NCI-H128 (cell line): ENCODE measurements at regions not wholly inside any gene's neighbourhood (a gene's known extent, or its start where the extent isn't known, plus 50 kb on each side); places are given as distances from the start of the nearest gene placed in this dataset.

Experiments
- DNase-seq: peaks from one replicate; lab custom pipeline; 2025; ENCODE audit not compliant: unreplicated experiment; lab: John Stamatoyannopoulos, UW

- no peak for DNase-seq
Observed at GRCh38 chr20:18995455-18995854, 181.9 kb downstream of the SCP2D1 start.

GRCh38 chr20:18999086-18999485 is 185.5 kb downstream of the SCP2D1 start:
- no peak for DNase-seq

GRCh38 chr20:19000078-19000477 is 186.5 kb downstream of the SCP2D1 start:
- DNase-seq: no peak

DNA sequence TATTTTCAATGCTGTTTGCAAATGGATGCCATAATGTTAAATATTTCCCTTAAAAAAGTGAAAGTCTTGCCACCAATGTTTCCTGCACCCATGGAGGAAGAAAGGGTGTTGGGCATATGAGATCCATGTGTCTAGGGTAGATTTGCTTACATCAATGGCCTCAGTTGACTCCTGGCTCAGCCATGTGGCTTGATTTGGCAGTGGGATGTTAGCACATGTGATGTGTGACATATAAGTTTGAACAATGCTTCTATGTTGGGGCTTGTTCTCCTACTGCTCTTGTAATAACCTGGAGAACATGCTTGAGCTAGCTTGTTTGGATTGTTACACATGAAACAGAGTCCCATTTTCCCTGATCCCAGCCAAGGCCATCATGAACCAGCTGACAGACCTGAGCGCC is 187.6 kb downstream of the SCP2D1 start:
- no peak for DNase-seq

DNA sequence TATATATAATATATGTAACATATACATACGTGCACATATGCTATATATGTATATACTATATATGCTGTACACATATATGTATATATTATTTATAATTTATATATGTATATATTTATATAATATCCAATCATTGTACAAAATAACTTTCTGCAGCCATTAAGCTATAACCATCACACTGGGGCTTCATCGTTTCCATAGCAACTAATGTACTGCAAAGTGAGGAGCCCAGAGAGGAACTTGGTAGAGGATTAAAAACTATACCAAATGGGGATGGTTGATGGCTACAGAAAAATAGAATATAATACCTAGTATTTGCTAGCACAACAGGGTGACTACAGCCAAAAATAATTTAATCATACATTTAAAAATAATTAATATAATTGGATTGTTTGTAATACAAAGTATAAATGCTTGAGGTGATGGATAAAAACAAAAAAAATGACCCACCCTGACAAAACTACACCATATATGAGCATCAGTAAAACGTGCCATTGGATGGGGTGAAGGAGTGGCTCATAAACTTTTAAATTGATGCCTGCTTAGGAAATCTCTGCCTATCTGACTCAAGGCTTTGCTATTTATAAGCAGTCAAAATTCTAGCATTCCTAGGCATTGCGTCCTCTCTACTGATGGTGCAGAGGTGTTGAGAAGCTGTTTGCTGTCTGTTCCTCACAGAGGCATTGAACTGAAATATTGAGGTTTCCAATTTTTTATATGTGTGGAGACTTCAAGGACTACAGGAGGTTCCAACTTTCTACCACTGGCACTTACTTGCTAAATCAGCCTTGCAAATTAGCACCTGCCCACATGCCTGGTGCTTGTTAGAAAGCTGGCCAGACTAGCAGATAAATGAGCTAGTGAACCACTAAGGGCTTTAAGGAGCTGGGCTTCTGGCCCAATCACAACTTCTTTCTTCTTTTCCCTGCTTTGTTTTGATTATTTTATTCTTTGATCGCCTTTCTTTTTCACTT is 190.1 kb downstream of the SCP2D1 start:
- no peak for DNase-seq

DNA sequence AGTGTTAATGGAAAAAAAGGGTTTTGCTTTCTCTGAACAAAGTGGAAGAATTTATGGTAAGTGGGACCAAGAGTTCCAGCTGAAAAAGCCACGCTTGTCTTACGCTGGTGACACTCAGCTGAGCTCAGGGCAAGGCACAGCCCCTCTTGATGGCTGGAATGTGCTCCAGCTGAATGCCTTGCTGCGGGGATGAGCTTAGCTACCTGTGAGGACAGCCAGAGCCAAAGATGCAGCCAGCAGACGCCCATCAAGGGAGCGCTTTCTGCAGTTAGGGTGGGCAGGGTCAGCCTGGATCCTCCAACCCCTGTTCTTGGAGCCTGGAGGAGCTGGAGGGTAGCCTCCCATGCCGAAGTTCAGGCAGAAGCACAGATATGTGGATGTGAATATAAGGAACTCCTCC is 191.4 kb downstream of the SCP2D1 start:
- DNase-seq: no peak

DNA sequence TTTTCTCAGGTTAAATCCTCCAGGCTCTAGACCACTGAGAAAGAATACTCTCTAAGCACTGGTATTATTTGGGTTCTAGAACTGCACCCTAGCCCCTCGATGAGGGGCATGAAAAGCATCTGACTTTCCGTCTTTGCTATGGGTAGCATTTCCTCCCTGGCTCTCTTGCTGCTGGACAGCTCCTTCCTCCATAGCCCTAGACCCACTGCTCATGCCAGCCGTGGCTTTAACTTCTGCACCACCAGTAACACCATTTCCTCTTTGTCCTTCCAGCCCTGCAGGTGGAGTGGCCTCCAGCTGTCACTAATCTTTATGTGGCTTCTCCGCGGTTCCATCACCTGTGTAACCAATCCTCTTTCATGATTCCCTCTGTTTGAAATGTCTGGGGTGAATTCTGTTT is 194.9 kb downstream of the SCP2D1 start:
- DNase-seq: no peak

- no peak for DNase-seq
Observed at GRCh38 chr20:19009081-19009688, 195.6 kb downstream of the SCP2D1 start.

DNA sequence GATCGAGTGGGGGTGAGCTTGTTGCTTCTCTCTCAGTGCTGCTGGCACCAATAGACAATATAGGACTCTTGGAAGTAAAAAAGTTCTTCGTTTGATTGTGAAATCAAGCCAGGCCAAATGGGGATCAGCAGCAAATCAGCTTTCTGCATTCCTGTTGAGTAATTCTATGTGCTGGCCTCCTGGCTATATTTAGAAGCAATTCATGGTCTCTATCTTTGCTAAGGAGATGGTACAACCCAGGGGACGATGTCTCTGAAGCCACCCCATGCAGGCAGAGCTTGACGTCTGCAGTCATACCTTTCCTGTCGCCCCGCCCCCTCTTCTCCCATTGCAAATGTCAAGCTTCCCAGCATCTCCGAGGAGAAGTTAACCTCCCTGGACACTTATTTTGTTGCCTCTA is 199.1 kb downstream of the SCP2D1 start:
- no peak for DNase-seq

DNA sequence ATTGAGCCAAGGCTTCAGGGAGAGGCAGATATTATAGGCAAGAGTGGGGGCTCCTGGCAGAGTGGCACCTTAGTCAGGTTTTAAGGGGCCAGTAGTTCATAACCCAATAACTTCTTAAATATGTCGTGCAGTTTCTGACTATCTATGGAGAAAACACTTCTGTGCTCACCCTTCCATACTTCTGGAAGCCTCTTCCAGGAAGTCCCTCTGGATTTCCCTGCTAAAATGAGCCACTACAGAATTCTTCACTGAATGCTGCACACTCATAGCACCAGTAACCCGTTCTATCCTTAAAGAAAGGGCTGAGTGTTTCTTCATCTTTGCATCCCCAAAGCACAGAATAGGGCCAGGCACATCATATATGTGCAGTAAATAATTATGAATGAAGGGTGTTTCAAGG is 198.5 kb upstream of the SLC24A3 start:
- DNase-seq: no peak

- no peak for DNase-seq
Observed at GRCh38 chr20:19015351-19016139, 196.9 kb upstream of the SLC24A3 start.

- no peak for DNase-seq
Observed at GRCh38 chr20:19016140-19016497, 196.3 kb upstream of the SLC24A3 start.

DNA sequence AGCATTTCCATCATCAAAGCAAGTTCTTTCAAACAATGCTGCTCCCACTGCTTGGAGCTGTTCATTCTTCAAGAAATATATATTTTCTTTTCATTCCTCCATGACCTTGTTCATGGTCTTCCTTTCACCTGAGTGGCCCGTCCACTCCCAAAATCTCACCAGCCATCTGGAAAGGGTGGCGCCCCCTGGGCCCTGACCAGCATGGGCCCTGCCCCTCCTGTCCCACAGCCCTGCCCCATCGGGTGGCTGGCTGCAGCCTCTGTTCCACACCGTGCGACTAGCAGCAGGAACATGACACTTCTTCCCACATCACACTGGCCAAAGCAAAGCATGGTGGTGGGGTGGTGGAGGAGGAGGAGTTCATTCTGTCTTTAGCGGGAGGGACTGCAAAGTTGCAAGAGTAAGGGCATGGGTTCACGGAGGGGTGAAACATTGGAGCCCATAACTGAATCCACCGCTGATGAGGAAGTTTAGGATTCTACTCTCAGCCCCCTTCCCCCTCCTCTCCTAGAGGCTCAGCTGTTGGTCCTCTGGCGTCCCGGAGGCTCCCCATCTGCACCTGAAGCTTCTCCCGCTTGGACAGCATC is 195.2 kb upstream of the SLC24A3 start:
- no peak for DNase-seq

- no peak for DNase-seq
Observed at GRCh38 chr20:19018881-19019280, 193.6 kb upstream of the SLC24A3 start.

GRCh38 chr20:19019734-19020364 is 192.6 kb upstream of the SLC24A3 start:
- DNase-seq: no peak

GRCh38 chr20:19021406-19022117 is 190.9 kb upstream of the SLC24A3 start:
- no peak for DNase-seq

DNA sequence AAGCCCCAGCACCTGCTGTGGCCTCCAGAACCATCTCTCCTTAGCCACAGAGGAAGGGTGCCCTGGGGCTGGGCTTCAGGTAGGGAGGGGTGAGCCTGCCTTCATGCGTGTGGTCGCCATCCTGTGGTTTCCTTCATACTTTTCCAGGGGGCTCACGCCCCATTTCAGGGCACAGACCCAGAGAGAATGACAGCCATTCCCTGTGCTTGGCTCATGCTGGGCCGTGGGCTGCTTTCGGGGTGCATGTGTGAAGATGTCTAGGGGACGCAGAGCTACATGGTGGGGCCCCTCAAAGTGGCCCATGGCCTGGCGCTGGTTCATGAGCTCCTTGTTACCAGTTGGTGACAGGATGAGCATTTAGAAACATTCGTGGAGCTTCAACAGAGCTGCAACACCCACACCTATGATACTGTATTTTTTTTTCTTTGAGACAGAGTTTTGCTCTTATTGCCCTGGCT is 190.3 kb upstream of the SLC24A3 start:
- no peak for DNase-seq

DNA sequence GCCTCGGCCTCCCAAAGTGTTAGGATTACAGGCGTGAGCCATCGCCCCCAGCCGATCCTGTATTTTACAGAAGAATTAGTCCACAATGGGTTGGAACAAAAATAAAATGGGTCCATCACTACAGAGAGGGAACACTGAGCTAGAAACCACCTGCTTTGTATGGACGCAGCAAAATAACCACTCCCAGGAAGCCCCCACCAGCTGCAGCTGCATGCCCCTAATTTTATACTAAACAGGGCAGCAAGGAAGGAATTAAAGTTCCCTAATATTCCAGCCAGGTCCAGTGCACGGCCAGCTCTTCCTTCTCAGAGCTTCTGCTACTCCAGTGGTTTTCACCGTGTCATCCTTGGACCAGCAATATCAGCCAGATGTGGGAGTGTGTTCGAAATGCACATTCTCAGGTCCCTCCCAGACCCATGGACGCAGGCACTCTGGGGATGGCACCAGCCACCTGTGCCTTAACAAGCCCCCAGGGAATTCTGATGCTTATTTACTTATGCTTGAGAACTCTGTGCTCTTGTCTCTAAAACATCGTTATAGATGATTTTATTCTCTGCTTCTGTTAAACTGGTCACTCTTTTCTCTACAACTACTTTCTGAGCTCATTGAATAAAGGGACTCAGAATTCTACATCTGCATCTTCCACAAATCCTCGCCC is 189.5 kb upstream of the SLC24A3 start:
- no peak for DNase-seq

GRCh38 chr20:19024296-19025035 is 188.0 kb upstream of the SLC24A3 start:
- no peak for DNase-seq
